Activated naive CD8-positive, alpha-beta T cell treated with anti-CD3 and anti-CD28 coated beads, Interleukin-2, amount 50 U/mL, for 24 hours (primary cell): ENCODE measurements at regions not wholly inside any gene's neighbourhood (a gene's known extent, or its start where the extent isn't known, plus 50 kb on each side); places are given as distances from the start of the nearest gene placed in this dataset.
A peak's percentile ranks its signal among the peaks of the same experiment; 100 is the strongest.

Experiments used
- ATAC-seq: fragments of 150-1000 bp; cut with Tn5 transposase; one replicate; pipeline ENCODE4 v1.10.0; 2021
- DNase-seq: peaks from one replicate; pipeline ENCODE4 v3.0.0; 2021
- H3K27ac Mint-ChIP-seq: one replicate; pipeline ENCODE4 v1.8.0; 2021; ENCODE audit warnings: mild to moderate bottlenecking, mixed read lengths
- H3K27me3 Mint-ChIP-seq: one replicate; pipeline ENCODE4 v1.8.0; 2021; ENCODE audit warnings: mixed read lengths
- H3K36me3 Mint-ChIP-seq: one replicate; pipeline ENCODE4 v1.8.0; 2021; ENCODE audit warnings: low read depth, mixed read lengths
- H3K4me1 Mint-ChIP-seq: one replicate; pipeline ENCODE4 v1.8.0; 2021; ENCODE audit warnings: mixed read lengths
- H3K4me3 Mint-ChIP-seq: one replicate; pipeline ENCODE4 v1.8.0; 2021; ENCODE audit warnings: mild to moderate bottlenecking, moderate library complexity, mixed read lengths
- H3K9me3 Mint-ChIP-seq: one replicate; pipeline ENCODE4 v1.8.0; 2021; ENCODE audit warnings: mixed read lengths

DNA sequence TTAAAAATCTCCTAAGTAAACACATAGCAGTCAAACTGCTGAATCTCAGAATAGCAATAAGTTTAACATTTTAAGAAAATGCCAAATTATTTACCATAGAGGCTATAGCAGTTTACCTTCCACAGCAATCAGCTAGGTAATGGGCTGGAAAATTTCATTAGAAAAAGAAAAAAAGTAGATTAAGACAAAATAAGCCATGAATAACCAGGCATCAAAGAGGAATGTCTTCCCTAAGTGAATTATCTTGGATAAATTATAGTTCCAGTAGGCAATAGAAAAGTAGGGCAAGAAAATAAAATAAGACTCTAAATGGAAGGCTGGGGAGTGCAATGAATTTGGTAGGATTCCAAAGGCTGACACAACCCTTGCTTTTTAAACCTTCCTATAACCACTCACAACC lies 722.8 kb downstream of the TRAM1L1 start:
- Mint-ChIP-seq H3K9me3 (no peaks in the 10 kb centered on the region), H3K4me1 (no peaks in the 10 kb centered on the region), H3K27ac (no peak overlapping the region), H3K27me3 (no peaks in the 10 kb centered on the region), H3K4me3 (no peak overlapping the region), H3K36me3 (no peaks in the 10 kb centered on the region)
- ATAC-seq (no peak), DNase-seq (no peak)

DNA sequence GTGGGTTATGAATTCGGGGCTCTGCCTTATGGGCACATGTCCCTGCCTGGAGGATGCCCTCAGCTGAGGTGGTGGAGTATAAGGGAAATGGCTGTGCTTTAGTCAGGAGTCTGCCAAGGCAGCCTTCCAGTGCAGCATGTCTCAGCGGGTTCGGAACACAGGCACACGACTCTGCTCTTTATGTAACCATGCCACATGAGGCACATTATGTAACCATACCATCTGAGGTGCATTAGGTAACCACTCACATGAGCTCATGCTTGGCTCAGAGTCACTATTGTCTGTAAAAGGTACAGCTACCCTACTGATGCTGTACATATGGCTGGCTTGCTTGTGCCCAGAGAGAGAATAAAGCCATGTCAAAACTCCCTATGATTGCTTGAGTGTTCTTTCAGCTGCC lies 723.6 kb downstream of the TRAM1L1 start:
- Mint-ChIP-seq H3K9me3 (no peaks in the 10 kb centered on the region), H3K36me3 (no peaks in the 10 kb centered on the region), H3K27ac (no peak overlapping the region), H3K4me1 (no peaks in the 10 kb centered on the region), H3K4me3 (no peak overlapping the region), H3K27me3 (no peaks in the 10 kb centered on the region)
- DNase-seq, result no peak
- no peak for ATAC-seq

DNA sequence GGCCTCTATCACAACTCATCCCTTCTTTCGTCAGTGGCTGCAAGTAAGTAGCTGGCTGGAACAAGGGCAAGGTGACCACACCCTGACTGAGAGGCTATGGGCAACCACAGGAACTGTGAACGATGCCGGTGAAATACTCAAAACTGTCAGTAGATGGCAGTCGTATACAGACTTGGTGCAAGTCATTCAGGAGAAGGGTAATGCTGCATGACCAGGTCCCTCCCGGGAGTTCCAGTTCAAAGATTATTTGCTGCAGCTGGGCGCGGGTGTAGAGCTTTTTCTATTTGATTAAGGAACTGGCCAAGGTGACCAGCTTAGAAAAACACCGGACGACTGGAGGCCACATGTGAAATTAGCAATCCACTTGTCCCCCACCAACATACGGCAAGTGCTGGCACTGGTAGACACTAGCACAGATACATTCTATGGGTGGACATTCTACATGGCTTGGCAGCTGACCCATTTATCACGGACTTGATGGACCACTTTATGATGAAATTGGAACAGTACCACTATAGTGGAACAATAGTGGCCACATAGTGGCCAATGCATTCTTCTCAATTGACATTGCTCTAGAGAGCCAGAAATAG lies 726.6 kb downstream of the TRAM1L1 start:
- no peaks in the 10 kb centered on the region for H3K9me3 Mint-ChIP-seq
- H3K36me3 Mint-ChIP-seq, result no peaks in the 10 kb centered on the region
- no peak overlapping the region for H3K4me3 Mint-ChIP-seq
- no peaks in the 10 kb centered on the region for H3K4me1 Mint-ChIP-seq
- no peaks in the 10 kb centered on the region for H3K27me3 Mint-ChIP-seq
- ATAC-seq (peak; percentile 79), DNase-seq (peak; percentile 35)
- H3K27ac Mint-ChIP-seq, result no peak overlapping the region

DNA sequence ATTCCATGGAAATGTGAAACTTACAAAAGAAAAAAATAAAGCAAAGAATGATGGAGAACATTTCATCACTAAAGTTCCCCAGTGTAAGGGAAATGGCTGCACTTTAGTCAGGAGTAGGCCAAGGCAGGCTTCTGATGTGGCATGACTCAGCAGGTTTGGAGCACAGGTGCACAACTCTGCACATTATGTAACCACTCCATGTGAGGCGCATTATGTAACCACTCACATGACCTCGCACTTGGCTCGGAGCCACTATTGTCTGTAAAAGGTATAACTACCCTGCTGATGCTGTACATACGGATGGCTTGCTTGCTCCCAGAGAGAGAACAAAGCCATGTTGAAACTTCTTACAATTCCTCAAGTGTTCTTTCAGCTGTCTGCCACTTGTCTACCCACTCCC lies 727.6 kb downstream of the TRAM1L1 start:
- Mint-ChIP-seq H3K27ac (no peak overlapping the region), H3K27me3 (no peaks in the 10 kb centered on the region), H3K4me3 (no peak overlapping the region), H3K36me3 (no peaks in the 10 kb centered on the region), H3K9me3 (no peaks in the 10 kb centered on the region), H3K4me1 (no peaks in the 10 kb centered on the region)
- no peak for ATAC-seq
- DNase-seq, result no peak

DNA sequence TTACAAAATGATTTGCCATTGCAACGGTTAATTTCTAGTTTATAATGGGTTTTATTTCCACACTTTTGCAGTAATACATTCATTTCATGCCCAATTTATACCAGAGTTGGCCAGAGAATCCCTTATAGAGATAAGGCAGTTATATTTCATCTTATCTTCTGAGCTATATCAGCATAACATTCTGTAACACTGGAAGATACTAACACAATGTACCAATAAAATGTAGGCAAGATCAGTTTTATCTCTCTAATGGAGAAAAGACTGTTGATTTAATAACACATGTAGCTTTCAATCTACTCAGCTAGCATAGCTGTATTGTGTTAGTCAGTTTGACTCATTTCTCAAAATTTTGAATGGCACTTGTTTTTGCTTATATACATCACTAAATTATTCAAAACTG lies 738.6 kb downstream of the TRAM1L1 start:
- DNase-seq (no peak), ATAC-seq (no peak)
- Mint-ChIP-seq H3K4me1 (no peaks in the 10 kb centered on the region), H3K27me3 (no peaks in the 10 kb centered on the region), H3K9me3 (no peaks in the 10 kb centered on the region), H3K36me3 (no peaks in the 10 kb centered on the region), H3K27ac (no peak overlapping the region), H3K4me3 (no peak overlapping the region)

DNA sequence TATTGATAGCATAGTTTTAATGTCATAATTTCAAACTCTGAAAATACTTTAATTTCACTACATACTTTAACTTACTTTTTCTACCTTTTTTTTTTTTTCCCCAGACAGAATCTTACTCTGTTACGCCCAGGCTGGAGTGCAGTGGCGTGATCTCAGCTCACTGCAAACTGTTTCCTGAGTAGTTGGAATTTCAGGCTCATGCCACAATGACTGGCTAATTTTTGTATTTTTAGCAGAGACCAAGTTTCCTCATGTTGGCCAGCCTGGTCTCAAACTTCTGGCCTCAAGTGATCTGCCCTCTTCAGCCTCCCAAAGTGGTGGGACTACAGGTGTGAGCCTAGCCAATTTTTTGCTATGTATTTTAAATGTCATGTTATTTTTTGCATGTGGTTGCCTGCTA lies 741.6 kb downstream of the TRAM1L1 start:
- DNase-seq (no peak), ATAC-seq (no peak)
- Mint-ChIP-seq H3K27me3 (no peaks in the 10 kb centered on the region), H3K36me3 (no peaks in the 10 kb centered on the region), H3K9me3 (no peaks in the 10 kb centered on the region), H3K4me1 (no peaks in the 10 kb centered on the region), H3K4me3 (no peak overlapping the region), H3K27ac (no peak overlapping the region)

DNA sequence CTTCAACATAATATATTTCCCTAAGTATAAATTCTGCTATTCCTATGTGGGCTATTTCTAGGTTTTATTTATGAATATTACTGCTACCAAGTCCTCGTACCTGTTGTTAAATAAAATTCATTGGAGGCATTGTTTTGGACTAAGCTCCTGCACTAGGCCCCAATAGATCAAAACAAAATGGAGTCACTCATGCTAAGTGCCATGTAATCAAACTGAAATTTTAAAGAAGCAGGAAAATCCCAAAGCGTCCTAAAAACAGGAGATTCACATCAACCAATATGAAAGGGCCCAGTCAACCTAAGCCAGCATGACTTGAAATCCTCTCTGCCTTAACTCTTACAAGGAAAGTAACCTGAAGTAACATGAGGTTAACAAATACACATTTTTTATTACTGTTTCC lies 743.2 kb downstream of the TRAM1L1 start:
- ATAC-seq (no peak), DNase-seq (no peak)
- no peak overlapping the region for H3K4me3 Mint-ChIP-seq
- no peaks in the 10 kb centered on the region for H3K27me3 Mint-ChIP-seq
- H3K36me3 Mint-ChIP-seq, result no peaks in the 10 kb centered on the region
- no peak overlapping the region for H3K27ac Mint-ChIP-seq
- no peaks in the 10 kb centered on the region for H3K4me1 Mint-ChIP-seq
- no peaks in the 10 kb centered on the region for H3K9me3 Mint-ChIP-seq

DNA sequence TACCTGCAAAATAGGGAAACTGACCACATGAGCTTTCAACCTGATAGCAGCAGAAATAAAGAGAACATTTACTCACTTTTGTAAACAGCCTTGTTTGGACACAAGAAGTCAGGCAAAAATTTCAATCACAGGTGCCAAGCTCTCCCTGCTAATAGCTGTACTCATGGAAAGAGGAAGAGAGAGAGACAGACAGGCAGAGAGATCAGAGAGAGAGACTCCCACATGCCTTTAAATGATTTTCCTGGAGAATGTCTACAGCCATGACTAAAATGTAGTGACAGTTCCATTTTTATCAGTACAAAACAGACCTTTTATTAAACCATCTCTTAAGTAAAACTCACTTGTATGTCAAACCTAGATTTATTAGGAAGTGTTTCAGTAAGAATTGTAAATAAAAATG lies 752.9 kb downstream of the TRAM1L1 start:
- Mint-ChIP-seq H3K4me1 (no peaks in the 10 kb centered on the region), H3K27me3 (no peaks in the 10 kb centered on the region), H3K9me3 (peaks cover 4% of the 10 kb centered on the region), H3K27ac (no peak overlapping the region), H3K36me3 (no peaks in the 10 kb centered on the region), H3K4me3 (no peak overlapping the region)
- ATAC-seq (no peak), DNase-seq (no peak)

DNA sequence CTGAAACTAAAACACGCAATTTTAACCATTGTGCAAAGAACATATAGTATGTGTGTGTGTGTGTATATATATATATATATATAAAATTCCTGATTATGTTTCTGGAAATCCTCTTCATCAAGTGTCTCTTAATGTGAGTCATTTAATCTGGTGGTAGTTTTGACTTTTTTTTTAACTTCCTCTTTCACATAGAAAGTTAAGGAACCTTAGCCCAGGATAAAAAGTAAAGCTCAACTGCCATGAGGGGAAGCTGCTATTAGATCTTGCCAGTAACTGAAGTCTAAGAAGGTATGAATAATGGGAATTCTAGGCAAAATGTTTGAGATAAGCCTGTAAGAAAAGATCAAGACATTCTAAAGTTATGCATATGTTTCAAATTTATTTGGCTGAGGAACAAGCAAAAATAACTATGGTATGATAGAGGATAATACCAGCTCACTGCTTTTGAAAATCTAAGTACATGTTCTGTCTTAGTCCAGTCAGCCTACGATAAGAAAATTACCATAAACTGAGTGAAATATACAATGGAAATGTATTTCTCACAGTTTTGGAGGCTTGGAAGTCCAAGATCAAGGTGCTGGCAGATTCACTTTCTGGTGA lies 757.0 kb downstream of the TRAM1L1 start:
- no peak for ATAC-seq
- no peak overlapping the region for H3K4me3 Mint-ChIP-seq

DNA sequence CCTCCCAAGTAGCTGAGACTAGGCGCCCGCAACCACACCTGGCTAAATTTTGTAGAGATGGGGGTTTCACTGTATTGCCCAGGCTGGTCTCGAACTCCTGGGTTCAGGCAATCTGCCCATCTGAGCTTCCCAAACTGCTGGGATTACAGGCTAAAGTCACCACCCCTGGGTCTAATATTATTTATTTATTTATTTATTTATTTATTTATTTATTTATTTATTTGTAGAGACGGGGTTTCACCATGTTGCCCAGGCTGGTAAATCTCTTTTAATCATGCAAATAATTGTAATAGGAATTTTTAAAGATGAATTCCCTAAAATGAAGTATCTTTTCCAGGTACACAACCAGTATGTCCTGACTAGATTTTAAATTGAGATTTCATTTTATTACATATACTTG lies 761.8 kb downstream of the TRAM1L1 start:
- Mint-ChIP-seq H3K27ac (no peak overlapping the region), H3K36me3 (no peaks in the 10 kb centered on the region), H3K4me1 (no peaks in the 10 kb centered on the region), H3K27me3 (no peaks in the 10 kb centered on the region), H3K4me3 (no peak overlapping the region), H3K9me3 (no peaks in the 10 kb centered on the region)
- no peak for ATAC-seq
- DNase-seq, result no peak

More for the DNA sequence above, 757.0 kb downstream of the TRAM1L1 start:
- H3K9me3 Mint-ChIP-seq, result no peaks in the 10 kb centered on the region
- H3K36me3 Mint-ChIP-seq, result no peaks in the 10 kb centered on the region
- no peak for DNase-seq
- H3K27ac Mint-ChIP-seq, result no peak overlapping the region
- H3K27me3 Mint-ChIP-seq, result no peaks in the 10 kb centered on the region
- no peaks in the 10 kb centered on the region for H3K4me1 Mint-ChIP-seq

DNA sequence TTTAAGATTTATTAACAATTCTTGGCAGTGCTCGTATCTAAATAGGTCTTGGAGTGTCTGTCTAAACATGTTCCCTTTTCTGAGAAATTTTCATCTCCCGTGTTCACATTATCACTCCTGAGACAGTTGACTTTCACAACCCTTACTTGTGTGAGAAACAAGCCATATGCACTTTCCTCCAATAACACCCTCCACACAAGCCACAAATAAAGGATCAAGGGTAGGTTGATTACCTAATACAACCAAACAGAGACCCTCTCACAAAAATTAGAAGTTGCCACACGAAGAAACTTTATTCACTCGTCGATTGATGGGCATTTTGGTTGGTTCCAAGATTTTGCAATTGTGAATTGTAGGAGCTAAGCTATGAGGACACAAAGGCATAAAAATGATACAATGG lies 763.9 kb downstream of the TRAM1L1 start:
- Mint-ChIP-seq H3K9me3 (no peaks in the 10 kb centered on the region), H3K4me3 (no peak overlapping the region), H3K4me1 (no peaks in the 10 kb centered on the region), H3K27ac (no peak overlapping the region), H3K36me3 (no peaks in the 10 kb centered on the region), H3K27me3 (no peaks in the 10 kb centered on the region)
- no peak for ATAC-seq
- no peak for DNase-seq

DNA sequence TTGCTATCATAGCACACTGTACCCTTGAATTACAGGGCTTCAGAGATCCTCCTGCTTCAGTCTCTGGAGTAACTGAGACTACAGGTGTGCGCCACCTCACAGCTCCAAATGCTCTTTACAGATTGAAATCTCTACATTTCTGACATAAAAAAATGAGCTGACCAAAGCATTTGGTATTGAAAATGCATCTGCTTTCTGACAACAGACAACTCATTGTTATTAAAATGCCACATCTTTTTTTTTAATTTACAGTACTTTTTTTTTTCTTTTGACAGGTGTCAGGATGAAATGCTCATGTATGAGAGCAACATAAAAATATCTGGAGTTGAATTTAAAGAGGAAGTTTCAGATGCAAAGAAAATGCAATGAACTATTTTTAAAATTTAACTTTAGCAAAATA lies 764.5 kb downstream of the TRAM1L1 start:
- H3K4me1 Mint-ChIP-seq, result no peaks in the 10 kb centered on the region
- no peaks in the 10 kb centered on the region for H3K36me3 Mint-ChIP-seq
- H3K27ac Mint-ChIP-seq, result no peak overlapping the region
- no peaks in the 10 kb centered on the region for H3K27me3 Mint-ChIP-seq
- DNase-seq (no peak), ATAC-seq (no peak)
- no peak overlapping the region for H3K4me3 Mint-ChIP-seq
- H3K9me3 Mint-ChIP-seq, result no peaks in the 10 kb centered on the region

DNA sequence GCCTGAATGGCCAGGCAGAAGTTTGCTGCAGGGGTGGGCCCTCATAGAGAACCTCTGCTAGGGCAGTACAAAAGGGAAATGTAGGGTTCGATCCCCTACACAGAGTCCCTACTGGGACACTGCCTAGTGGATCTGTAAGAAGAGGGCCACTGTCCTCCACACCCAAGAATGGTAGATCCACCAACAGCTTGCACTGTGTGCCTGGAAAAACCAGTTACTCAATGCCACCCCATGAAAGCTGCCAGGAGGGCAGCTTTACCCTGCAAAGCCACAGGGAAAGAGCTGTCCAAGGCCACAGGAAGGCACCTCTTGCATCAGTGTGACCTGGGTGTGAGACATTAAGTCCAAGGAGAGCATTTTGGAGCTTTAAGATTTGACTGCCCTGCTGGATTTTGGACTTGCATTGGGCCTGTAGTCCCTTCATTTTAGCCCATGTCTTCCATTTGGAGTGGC lies 781.6 kb downstream of the TRAM1L1 start:
- no peak overlapping the region for H3K27ac Mint-ChIP-seq
- H3K4me3 Mint-ChIP-seq, result no peak overlapping the region
- DNase-seq (no peak), ATAC-seq (no peak)
- H3K27me3 Mint-ChIP-seq, result no peaks in the 10 kb centered on the region
- peaks cover 8% of the 10 kb centered on the region for H3K9me3 Mint-ChIP-seq
- no peaks in the 10 kb centered on the region for H3K4me1 Mint-ChIP-seq
- no peaks in the 10 kb centered on the region for H3K36me3 Mint-ChIP-seq

DNA sequence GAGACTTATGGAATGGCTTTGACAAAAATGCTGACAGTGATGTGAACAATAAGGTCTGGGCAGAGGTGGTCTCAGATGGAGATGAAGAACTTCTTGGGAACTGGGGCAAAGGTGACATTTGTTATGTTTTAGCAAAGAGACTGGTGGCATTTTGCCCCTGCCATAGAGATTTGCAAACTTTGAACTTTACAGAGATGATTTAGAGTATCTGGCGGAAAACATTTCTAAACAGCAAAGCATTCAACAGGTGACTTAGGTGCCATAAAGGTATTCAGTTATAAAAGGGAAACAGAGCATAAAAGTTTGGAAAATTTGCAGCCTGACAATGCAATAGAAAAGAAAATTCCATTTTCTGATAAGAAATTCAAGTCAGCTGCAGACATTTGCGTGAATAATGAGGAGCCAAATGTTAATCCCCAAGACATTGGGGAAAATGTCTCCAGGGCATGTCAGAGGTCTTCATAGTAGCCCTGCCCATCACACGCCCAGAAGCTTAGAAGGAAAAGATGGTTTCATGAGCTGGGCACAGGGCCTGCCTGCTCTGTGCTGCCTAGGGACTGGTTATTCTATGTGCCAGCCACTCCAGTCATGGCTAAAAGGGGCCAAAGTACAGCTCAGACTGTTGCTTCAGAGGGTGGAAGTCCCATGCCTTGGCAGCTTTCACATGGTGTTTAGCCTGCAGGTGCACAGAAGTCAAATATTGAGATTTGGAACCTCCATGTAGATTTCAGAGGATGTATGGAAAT lies 782.2 kb downstream of the TRAM1L1 start:
- no peak overlapping the region for H3K27ac Mint-ChIP-seq
- H3K4me1 Mint-ChIP-seq, result no peaks in the 10 kb centered on the region
- peaks cover 8% of the 10 kb centered on the region for H3K9me3 Mint-ChIP-seq
- ATAC-seq, result no peak
- no peak for DNase-seq
- H3K36me3 Mint-ChIP-seq, result no peaks in the 10 kb centered on the region
- no peak overlapping the region for H3K4me3 Mint-ChIP-seq
- H3K27me3 Mint-ChIP-seq, result no peaks in the 10 kb centered on the region

DNA sequence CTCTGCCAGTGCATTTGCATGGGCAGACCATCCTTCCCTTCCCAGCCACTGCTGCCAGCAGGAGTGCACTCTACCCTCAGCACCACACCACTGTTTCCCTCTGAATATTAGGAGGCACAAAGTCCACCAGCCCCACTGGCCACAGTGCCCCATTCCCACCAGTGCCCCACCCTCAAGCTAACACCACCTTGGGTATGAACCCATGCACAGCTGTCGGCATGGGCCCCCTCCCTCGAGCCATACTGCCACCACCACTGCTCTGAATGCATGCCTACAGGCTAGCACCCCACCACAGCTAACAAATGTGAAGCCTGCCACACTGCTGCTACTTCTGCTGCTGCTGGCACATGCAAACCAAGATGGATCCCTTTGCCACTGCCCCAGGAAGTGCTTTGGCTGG lies 810.4 kb downstream of the TRAM1L1 start:
- Mint-ChIP-seq H3K27me3 (no peaks in the 10 kb centered on the region), H3K4me1 (no peaks in the 10 kb centered on the region), H3K36me3 (no peaks in the 10 kb centered on the region), H3K27ac (no peak overlapping the region), H3K9me3 (peaks cover 4% of the 10 kb centered on the region), H3K4me3 (no peak overlapping the region)
- DNase-seq, result no peak
- ATAC-seq, result no peak
